WTC11 (cell line): ENCODE measurements at regions not wholly inside any gene's neighbourhood (a gene's known extent, or its start where the extent isn't known, plus 50 kb on each side); places are given as distances from the start of the nearest gene placed in this dataset.

Experiments used
- JUN ChIP-seq: sonication (generic); formaldehyde crosslinking; IDR thresholded peaks from 2 replicates; pipeline ENCODE4 v1.8.0; 2023; ENCODE audit warnings: mild to moderate bottlenecking, missing genetic modification reagents
- NFYB ChIP-seq: sonication (generic); formaldehyde crosslinking; conservative IDR thresholded peaks from 2 replicates; pipeline ENCODE4 v1.8.0; 2022; ENCODE audit warnings: low read depth, missing genetic modification reagents

- TF ChIP-seq NFYB (CRISPR knock-in tag) (no peak), JUN (no peak)
These were observed 115.5 kb upstream of the GLI2 start for GRCh38 chr2:120620025-120620793.
